IMR-90 (cell line): ENCODE measurements at regions not wholly inside any gene's neighbourhood (a gene's known extent, or its start where the extent isn't known, plus 50 kb on each side); places are given as distances from the start of the nearest gene placed in this dataset.

Experiments
- ATAC-seq: fragments of 200-7000 bp; cut with Tn5 transposase; 2 replicates; pipeline ENCODE4 v1.9.1; 2020; ENCODE audit warnings: low read depth, mild to moderate bottlenecking, moderate library complexity
- BruUV-seq: library from RNA; stranded (reverse); fragments of 400-500 nt; replicated peaks from 2 replicates; lab custom pipeline; 2021; lab: Mats Ljungman, UMichigan
- CTCF ChIA-PET: fragments of 300-600 bp; formaldehyde crosslinking; extraction: SDS; loops from one replicate; lab custom pipeline; 2021; ENCODE audit warnings: antibody characterized with exemption; lab: Yijun Ruan, JAX
- POLR2A ChIA-PET: fragments of 300-600 bp; sonication (Branson Sonifier 250); formaldehyde crosslinking; loops from one replicate; lab custom pipeline; 2022; ENCODE audit warnings: antibody characterized with exemption; ENCODE audit not compliant: unreplicated experiment; lab: Charles Lee
- DNase-seq: peaks from one replicate; pipeline ENCODE4 v3.0.0; 2013
- H2AFZ ChIP-seq: replicated peaks from 2 replicates; pipeline ENCODE3; 2013; ENCODE audit warnings: low read length, mild to moderate bottlenecking; ENCODE audit not compliant: poor library complexity
- H2AK5ac ChIP-seq: 2 replicates; pipeline ENCODE4 v1.6.1; 2013; ENCODE audit warnings: low read depth, low read length, inconsistent platforms
- H2AK9ac ChIP-seq: replicated peaks from 2 replicates; pipeline ENCODE3; 2013; ENCODE audit warnings: mild to moderate bottlenecking, low read depth, low read length, moderate library complexity; ENCODE audit not compliant: poor library complexity
- H2BK120ac ChIP-seq: 2 replicates; pipeline ENCODE4 v1.6.1; 2013; ENCODE audit warnings: low read depth, low read length, inconsistent platforms
- H2BK15ac ChIP-seq: 3 replicates; pipeline ENCODE4 v1.6.1; 2013; ENCODE audit warnings: low read depth, low read length, inconsistent platforms
- H2BK20ac ChIP-seq: 2 replicates; pipeline ENCODE4 v1.6.1; 2013; ENCODE audit warnings: low read depth, mild to moderate bottlenecking, inconsistent platforms, low read length, moderate library complexity
- H2BK5ac ChIP-seq: 2 replicates; pipeline ENCODE4 v1.6.1; 2013; ENCODE audit warnings: mild to moderate bottlenecking, low read depth, low read length, inconsistent platforms; ENCODE audit not compliant: poor library complexity, severe bottlenecking
- H3K14ac ChIP-seq: replicated peaks from 2 replicates; pipeline ENCODE4 v1.6.1; 2013; ENCODE audit warnings: low read depth, low read length, inconsistent platforms
- H3K18ac ChIP-seq: 2 replicates; pipeline ENCODE4 v1.6.1; 2013; ENCODE audit warnings: low read depth, low read length, control low read depth
- H3K23ac ChIP-seq: 2 replicates; pipeline ENCODE4 v1.6.1; 2013; ENCODE audit warnings: low read depth, low read length, inconsistent platforms
- H3K27ac ChIP-seq: 2 replicates; pipeline ENCODE4 v1.5.1; 2013; ENCODE audit warnings: mild to moderate bottlenecking, control low read depth, low read length; ENCODE audit not compliant: insufficient read depth
- H3K27me3 ChIP-seq: 2 replicates; pipeline ENCODE4 v1.6.1; 2013; ENCODE audit warnings: low read length; ENCODE audit not compliant: control insufficient read depth, insufficient read depth
- H3K36me3 ChIP-seq: 2 replicates; pipeline ENCODE4 v1.6.1; 2013; ENCODE audit warnings: low read length, mixed read lengths; ENCODE audit not compliant: control insufficient read depth, insufficient read depth
- H3K4ac ChIP-seq: 2 replicates; pipeline ENCODE4 v1.6.1; 2013; ENCODE audit warnings: low read depth, low read length, inconsistent platforms
- H3K4me1 ChIP-seq: 2 replicates; pipeline ENCODE4 v1.6.1; 2013; ENCODE audit warnings: low read length, mixed read lengths; ENCODE audit not compliant: control insufficient read depth, insufficient read depth
- H3K4me2 ChIP-seq: 2 replicates; pipeline ENCODE4 v1.6.1; 2013; ENCODE audit warnings: low read depth, mild to moderate bottlenecking, control low read depth, low read length, moderate library complexity
- H3K4me3 ChIP-seq: 2 replicates; pipeline ENCODE4 v1.5.1; 2013; ENCODE audit warnings: low read depth, mild to moderate bottlenecking, control low read depth, low read length, moderate library complexity; ENCODE audit not compliant: insufficient read depth
- H3K56ac ChIP-seq: 2 replicates; pipeline ENCODE4 v1.6.1; 2013; ENCODE audit warnings: low read length, inconsistent platforms; ENCODE audit not compliant: insufficient read depth; ENCODE audit errors: extremely low read depth
- H3K79me1 ChIP-seq, 2 experiments: 2 replicates each; pipeline ENCODE4 v1.6.1; 2013; ENCODE audit warnings: low read length in 2 of 2, inconsistent platforms in 1 of 2, low read depth in 1 of 2
- H3K9ac ChIP-seq: 2 replicates; pipeline ENCODE4 v1.6.1; 2013; ENCODE audit warnings: low read depth, low read length, control low read depth
- H3K9me1 ChIP-seq: 2 replicates; pipeline ENCODE4 v1.6.1; 2013; ENCODE audit warnings: low read length, inconsistent platforms; ENCODE audit not compliant: insufficient read depth
- H3K9me3 ChIP-seq: 2 replicates; pipeline ENCODE4 v1.6.1; 2013; ENCODE audit warnings: low read length; ENCODE audit not compliant: control insufficient read depth, insufficient read depth
- H4K20me1 ChIP-seq: 2 replicates; pipeline ENCODE4 v1.6.1; 2013; ENCODE audit warnings: low read length, inconsistent platforms; ENCODE audit not compliant: insufficient read depth
- H4K5ac ChIP-seq: 2 replicates; pipeline ENCODE4 v1.6.1; 2013; ENCODE audit warnings: mild to moderate bottlenecking, low read depth, low read length, control low read depth
- H4K8ac ChIP-seq, 2 experiments: 2 replicates each; pipeline ENCODE4 v1.6.1; 2013; ENCODE audit warnings: low read depth in 2 of 2, low read length in 2 of 2, control low read depth in 1 of 2, inconsistent platforms in 1 of 2
- H4K91ac ChIP-seq: 2 replicates; pipeline ENCODE4 v1.6.1; 2013; ENCODE audit warnings: low read depth, low read length, inconsistent platforms; ENCODE audit not compliant: insufficient read depth
- CEBPB ChIP-seq: IDR thresholded peaks from 2 replicates; pipeline ENCODE4 v1.6.1; 2012; ENCODE audit warnings: low read depth, low read length, improper control_type of control experiment
- CHD1 ChIP-seq: IDR thresholded peaks from 2 replicates; pipeline ENCODE4 v1.6.1; 2012; ENCODE audit warnings: low read depth, low read length, improper control_type of control experiment
- CTCF ChIP-seq: conservative IDR thresholded peaks from 2 replicates; pipeline ENCODE4 v1.5.1; 2012; ENCODE audit warnings: mild to moderate bottlenecking, low read depth, low read length, improper control_type of control experiment
- MAFK ChIP-seq: IDR thresholded peaks from 2 replicates; pipeline ENCODE4 v1.6.1; 2012; ENCODE audit warnings: low read depth, low read length, improper control_type of control experiment
- MAZ ChIP-seq: IDR thresholded peaks from 2 replicates; pipeline ENCODE4 v1.6.1; 2012; ENCODE audit warnings: low read depth, mild to moderate bottlenecking, low read length, improper control_type of control experiment, moderate library complexity, borderline replicate concordance
- MXI1 ChIP-seq: IDR thresholded peaks from 2 replicates; pipeline ENCODE4 v1.6.1; 2012; ENCODE audit warnings: low read depth, mild to moderate bottlenecking, low read length, moderate library complexity, borderline replicate concordance
- POLR2A ChIP-seq: IDR thresholded peaks from 2 replicates; pipeline ENCODE4 v1.6.1; 2012; ENCODE audit warnings: mild to moderate bottlenecking, low read depth, low read length
- RCOR1 ChIP-seq: IDR thresholded peaks from 2 replicates; pipeline ENCODE4 v1.6.1; 2012; ENCODE audit warnings: mild to moderate bottlenecking, low read length, improper control_type of control experiment; ENCODE audit not compliant: insufficient replicate concordance
- RFX5 ChIP-seq: IDR thresholded peaks from 2 replicates; pipeline ENCODE4 v1.8.0; 2012; ENCODE audit warnings: low read depth, mild to moderate bottlenecking, low read length, moderate library complexity
- SMC3 ChIP-seq: fragments of 150-350 bp; IDR thresholded peaks from 2 replicates; pipeline ENCODE4 v1.6.1; 2016; ENCODE audit warnings: low read depth, mild to moderate bottlenecking, antibody characterized with exemption, low read length, moderate library complexity
- USF2 ChIP-seq: fragments of 150-350 bp; IDR thresholded peaks from 2 replicates; pipeline ENCODE4 v1.6.1; 2017; ENCODE audit warnings: mild to moderate bottlenecking, antibody characterized with exemption, low read length, low read depth
- WGBS, 2 experiments: methylation state at CpG; one replicate each; pipeline versions ENCODE4 v1.1.5 to v1.1.7; 2013; ENCODE audit warnings: missing lambda C conversion rate in 2 of 2; ENCODE audit not compliant: insufficient read length in 1 of 2; ENCODE audit errors: extremely low coverage in 2 of 2; 5-methylcytosine and 5-hydroxymethylcytosine counted together
- dilution Hi-C: fragments of 300-500 bp; cut with HindIII; formaldehyde crosslinking; loops from one replicate; pipeline ENCODE4 v1.14.3; 2018; ENCODE audit warnings: low sequenced_read_pairs; ENCODE audit not compliant: unreplicated experiment
- in situ Hi-C: fragments of 300-500 bp; cut with MboI; formaldehyde crosslinking; loops from 3 replicates; pipeline ENCODE4 v1.14.3; 2019; ENCODE audit warnings: low sequenced_read_pairs, inconsistent platforms, mixed read lengths
- intact Hi-C: fragments of 100-400 bp; cut with micrococcal nuclease; formaldehyde crosslinking; loops from 2 replicates; pipeline ENCODE4 v1.10.0; 2022

- no peak overlapping the region for H4K91ac ChIP-seq
- no peaks in the 10 kb centered on the region for H3K36me3 ChIP-seq
- no peaks in the 10 kb centered on the region for H3K9me3 ChIP-seq
- H2AFZ ChIP-seq = no peak overlapping the region
- H3K4me1 ChIP-seq = no peaks in the 10 kb centered on the region
- no CpG with 5 or more reads among the region's 2 CpGs for WGBS, 2 experiments
- no peak overlapping the region for H4K5ac ChIP-seq
- H2AK5ac ChIP-seq = no peak overlapping the region
- ChIA-PET CTCF (no interaction called here), POLR2A (no interaction called here)
- no peak overlapping the region for H2BK20ac ChIP-seq
- H3K27ac ChIP-seq = no peak overlapping the region
- no peak for TF ChIP-seq MAZ
- TF ChIP-seq RCOR1 = no peak
- no peak for TF ChIP-seq CHD1
- no peak for TF ChIP-seq CEBPB
- no peak for TF ChIP-seq POLR2A
- no peak for TF ChIP-seq SMC3
- TF ChIP-seq CTCF = no peak
- no peak for TF ChIP-seq RFX5
- TF ChIP-seq USF2 = no peak
- TF ChIP-seq MAFK = no peak
- no peak for TF ChIP-seq MXI1
- intact Hi-C loops = no loop called here
- DNase-seq (no peak), ATAC-seq (no peak)
- dilution Hi-C loops = no loop called here
- H3K18ac ChIP-seq = no peak overlapping the region
- BruUV-seq = no TSS peak
- no peak overlapping the region for H4K8ac ChIP-seq
- H3K23ac ChIP-seq = no peak overlapping the region
- in situ Hi-C loops = no loop called here
- H2BK5ac ChIP-seq = no peak overlapping the region
- no peaks in the 10 kb centered on the region for H3K27me3 ChIP-seq
- no peak overlapping the region for H2BK15ac ChIP-seq
- no peaks in the 10 kb centered on the region for H3K79me1 ChIP-seq
- H3K9me1 ChIP-seq = no peaks in the 10 kb centered on the region
- H3K56ac ChIP-seq = no peak overlapping the region
- H2AK9ac ChIP-seq = no peak overlapping the region
- no peak overlapping the region for H2BK120ac ChIP-seq
- H3K4me3 ChIP-seq = no peak overlapping the region
- H3K4ac ChIP-seq = no peak overlapping the region
- no peaks in the 10 kb centered on the region for H4K20me1 ChIP-seq
- no peak overlapping the region for H3K9ac ChIP-seq
- H3K4me2 ChIP-seq = no peak overlapping the region
- H3K14ac ChIP-seq = no peak overlapping the region
Measured at GRCh38 chr2:76174505-76174904, 463.8 kb upstream of the GCFC2 start.
